A549 (cell line): ENCODE measurements at regions not wholly inside any gene's neighbourhood (a gene's known extent, or its start where the extent isn't known, plus 50 kb on each side); places are given as distances from the start of the nearest gene placed in this dataset.

Source experiments
- ATAC-seq, 2 experiments: fragments of 200-7000 bp in 1 of 2; fragments of >200 bp in 1 of 2; cut with Nextera tagmentation in 1 of 2; cut with Tn5 transposase in 1 of 2; 3 replicates each; pipeline versions ENCODE4 v1.8.0 to v1.9.1; 2018 to 2020; ENCODE audit warnings: mild to moderate bottlenecking in 1 of 2, moderate library complexity in 1 of 2
- CTCF ChIA-PET: fragments of 300-600 bp; sonication (Branson Sonifier 250); formaldehyde crosslinking; extraction: SDS; loops from one replicate; lab custom pipeline; 2021; ENCODE audit warnings: antibody characterized with exemption, inconsistent platforms; lab: Yijun Ruan, JAX
- POLR2A ChIA-PET: fragments of 350-600 bp; formaldehyde crosslinking; extraction: SDS; loops from one replicate; lab custom pipeline; 2021; ENCODE audit warnings: antibody characterized with exemption, inconsistent platforms; lab: Yijun Ruan, JAX
- DNase-seq, 2 experiments: peaks; one replicate each; pipeline versions ENCODE4 v3.0.0 to v3.0.0-alpha.2; 2011 to 2016; ENCODE audit warnings: low read depth in 1 of 2, low spot score in 1 of 2
- FAIRE-seq: peaks from 2 replicates; lab custom pipeline; 2011; peaks lifted over from hg19 to GRCh38; lab: Jason Lieb, UNC
- H3K27ac ChIP-seq, 2 experiments: fragments of >200 bp; sonication (Bioruptor Twin); formaldehyde crosslinking; 3 replicates each; pipeline ENCODE4 v1.5.1; 2016 to 2017
- H3K4me1 ChIP-seq: fragments of >200 bp; sonication (Bioruptor Twin); formaldehyde crosslinking; 3 replicates; pipeline ENCODE4 v1.6.1; 2016
- H3K4me2 ChIP-seq: fragments of >200 bp; sonication (Bioruptor Twin); formaldehyde crosslinking; 3 replicates; pipeline ENCODE4 v1.6.1; 2016
- H3K4me3 ChIP-seq: fragments of >200 bp; sonication (Bioruptor Twin); formaldehyde crosslinking; 3 replicates; pipeline ENCODE4 v1.5.1; 2016
- H3K9me3 ChIP-seq: fragments of >200 bp; sonication (Bioruptor Twin); formaldehyde crosslinking; 3 replicates; pipeline ENCODE4 v1.6.1; 2016
- CBX2 ChIP-seq: fragments of 200-600 bp; sonication (generic); IDR thresholded peaks from 2 replicates; pipeline ENCODE4 v1.6.1; 2016; ENCODE audit warnings: low read depth, mild to moderate bottlenecking, borderline replicate concordance
- CBX8 ChIP-seq: fragments of 200-600 bp; sonication (generic); IDR thresholded peaks from 2 replicates; pipeline ENCODE4 v1.6.1; 2016
- CHD2 ChIP-seq: fragments of 150-350 bp; IDR thresholded peaks from 2 replicates; pipeline ENCODE4 v1.6.1; 2014; ENCODE audit warnings: low read length; ENCODE audit not compliant: partially characterized antibody
- CHD4 ChIP-seq: fragments of 200-600 bp; sonication (generic); IDR thresholded peaks from 2 replicates; pipeline ENCODE4 v1.6.1; 2016; ENCODE audit warnings: antibody characterized with exemption, mild to moderate bottlenecking, borderline replicate concordance
- EHF ChIP-seq: fragments of 250-450 bp; sonication (Bioruptor Pico); IDR thresholded peaks from 2 replicates; pipeline ENCODE4 v1.5.0; 2020; ENCODE audit warnings: mild to moderate bottlenecking
- EHMT2 ChIP-seq: fragments of 200-600 bp; sonication (generic); IDR thresholded peaks from 2 replicates; pipeline ENCODE4 v1.6.1; 2016; ENCODE audit warnings: antibody characterized with exemption, low read depth, mild to moderate bottlenecking, moderate library complexity
- ESRRA ChIP-seq: fragments of 150-350 bp; IDR thresholded peaks from 2 replicates; pipeline ENCODE4 v1.6.1; 2014; ENCODE audit warnings: mild to moderate bottlenecking, low read length, borderline replicate concordance
- HEYL ChIP-seq: fragments of 250-450 bp; sonication (Bioruptor Pico); IDR thresholded peaks from 2 replicates; pipeline ENCODE4 v1.8.0; 2021; ENCODE audit warnings: mild to moderate bottlenecking, moderate library complexity
- HOXB13 ChIP-seq: fragments of 250-450 bp; sonication (Bioruptor Pico); IDR thresholded peaks from 2 replicates; pipeline ENCODE4 v1.5.0; 2020; ENCODE audit warnings: low read depth, mild to moderate bottlenecking, moderate library complexity
- HOXB5 ChIP-seq: fragments of 250-450 bp; sonication (Bioruptor Pico); IDR thresholded peaks from 2 replicates; pipeline ENCODE4 v1.5.0; 2020; ENCODE audit warnings: mild to moderate bottlenecking, moderate library complexity
- JUN ChIP-seq, 2 experiments: fragments of >200 bp; sonication (Bioruptor Twin); formaldehyde crosslinking; IDR thresholded peaks; 2 replicates in 1 of 2; 3 replicates in 1 of 2; pipeline ENCODE4 v1.6.1; 2016 to 2017
- MAFK ChIP-seq: fragments of 450-650 bp; IDR thresholded peaks from 2 replicates; pipeline ENCODE4 v1.6.1; 2014; ENCODE audit not compliant: partially characterized antibody
- MAZ ChIP-seq: fragments of 150-350 bp; IDR thresholded peaks from 2 replicates; pipeline ENCODE4 v1.6.1; 2014; ENCODE audit warnings: antibody characterized with exemption, low read depth, low read length, borderline replicate concordance
- NR3C1 ChIP-seq: fragments of >200 bp; sonication (Bioruptor Twin); formaldehyde crosslinking; IDR thresholded peaks from 3 replicates; pipeline ENCODE4 v1.6.1; 2017
- PHF8 ChIP-seq: fragments of 200-600 bp; sonication (generic); IDR thresholded peaks from 2 replicates; pipeline ENCODE4 v1.6.1; 2016; ENCODE audit warnings: low read depth, mild to moderate bottlenecking, antibody characterized with exemption, moderate library complexity, borderline replicate concordance
- POLR2A ChIP-seq: IDR thresholded peaks from 2 replicates; pipeline ENCODE4 v1.6.1; 2012; ENCODE audit warnings: mild to moderate bottlenecking, low read length
- POLR2AphosphoS2 ChIP-seq: conservative IDR thresholded peaks from 2 replicates; pipeline ENCODE4 v1.6.1; 2012; ENCODE audit warnings: low read length, improper control_type of control experiment, inconsistent platforms
- RAD21 ChIP-seq, 2 experiments: fragments of >200 bp in 1 of 2; sonication (Bioruptor Twin) in 1 of 2; formaldehyde crosslinking in 1 of 2; IDR thresholded peaks in 1 of 2; conservative IDR thresholded peaks in 1 of 2; 2 replicates in 1 of 2; 3 replicates in 1 of 2; pipeline ENCODE4 v1.6.1; 2012 to 2018; ENCODE audit warnings: inconsistent platforms in 1 of 2
- RARB ChIP-seq: fragments of 250-450 bp; sonication (Bioruptor Pico); IDR thresholded peaks from 2 replicates; pipeline ENCODE4 v1.8.0; 2021; ENCODE audit warnings: mild to moderate bottlenecking, moderate library complexity
- SMC3 ChIP-seq: fragments of >200 bp; sonication (Bioruptor Twin); formaldehyde crosslinking; IDR thresholded peaks from 3 replicates; pipeline ENCODE4 v1.6.1; 2018; ENCODE audit warnings: inconsistent platforms
- TP53 ChIP-seq: fragments of 250-450 bp; sonication (Bioruptor Pico); IDR thresholded peaks from 2 replicates; pipeline ENCODE4 v1.5.0; 2021; ENCODE audit warnings: mild to moderate bottlenecking, moderate library complexity
- ZFP36 ChIP-seq: fragments of 450-650 bp; IDR thresholded peaks from 2 replicates; pipeline ENCODE4 v1.6.1; 2014; ENCODE audit warnings: borderline replicate concordance; ENCODE audit not compliant: partially characterized antibody
- WGBS: methylation state at CpG from one replicate; pipeline ENCODE4 v1.1.6; 2017; ENCODE audit errors: missing lambda C conversion rate; 5-methylcytosine and 5-hydroxymethylcytosine counted together
- TF ChIP-seq, protein P1 (sequence below): fragments of >200 bp; sonication (Bioruptor Twin); formaldehyde crosslinking; IDR thresholded peaks from 3 replicates; pipeline ENCODE4 v1.6.1; 2016
- TF ChIP-seq, protein P2 (sequence below): IDR thresholded peaks from 2 replicates; pipeline ENCODE4 v1.6.1; 2012
- TF ChIP-seq, protein P3 (sequence below): fragments of 250-450 bp; sonication (Bioruptor Pico); IDR thresholded peaks from 2 replicates; pipeline ENCODE4 v1.5.0; 2021; ENCODE audit warnings: mild to moderate bottlenecking, moderate library complexity, borderline replicate concordance
- TF ChIP-seq, protein P4 (sequence below): IDR thresholded peaks from 2 replicates; pipeline ENCODE4 v1.6.1; 2012; ENCODE audit warnings: low read depth, borderline replicate concordance
- TF ChIP-seq, protein P5 (sequence below): fragments of >200 bp; sonication (Bioruptor Twin); formaldehyde crosslinking; IDR thresholded peaks from 2 replicates; pipeline ENCODE4 v1.6.1; 2016
- TF ChIP-seq, protein P6 (sequence below): fragments of 250-450 bp; sonication (Bioruptor Pico); IDR thresholded peaks from 2 replicates; pipeline ENCODE4 v1.5.0; 2020; ENCODE audit warnings: low read depth, mild to moderate bottlenecking, moderate library complexity

DNA sequence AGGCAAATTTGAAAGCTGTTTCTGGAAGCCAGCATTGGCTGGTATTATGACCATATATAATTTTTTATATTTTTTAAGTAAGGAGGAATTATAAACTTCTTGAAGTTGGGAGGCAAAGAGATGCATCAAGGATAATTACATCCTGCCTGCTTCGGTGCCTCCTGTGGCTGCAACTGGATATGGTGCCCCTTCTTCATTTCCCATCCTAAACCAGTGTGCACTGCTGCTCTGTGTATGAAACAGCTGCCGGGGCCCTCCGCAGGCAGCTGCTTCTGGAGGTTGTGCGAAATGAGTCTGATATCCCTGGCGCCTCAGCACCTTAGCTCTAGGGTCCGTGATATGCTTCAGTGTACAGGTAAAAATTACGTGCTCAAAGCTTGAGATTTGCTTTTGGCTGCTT, 304.2 kb downstream of the ENC1 start:
- H3K4me3 ChIP-seq: no peak overlapping the region
- no peak overlapping the region for H3K27ac ChIP-seq
- ChIA-PET POLR2A (interaction anchor here (0.5 kb wide), 1 partner anchor 304 kb away, joined by 3 read pairs; the partner anchor contains the start of gene ENC1), CTCF (interaction anchor here (0.9 to 1.3 kb wide), 2 partner anchors 10 to 13 kb away, joined by 3 to 4 read pairs; no protein-coding TSS in a partner anchor)
- no peak for DNase-seq
- no peaks in the 10 kb centered on the region for H3K9me3 ChIP-seq
- TF ChIP-seq HOXB13 (CRISPR knock-in tag) (no peak), CBX8 (no peak), JUN (IDR thresholded peaks at IDR 0.05) (no peak), PHF8 (no peak), NR3C1 (no peak), EHMT2 (no peak), RAD21 (conservative IDR thresholded peaks at IDR 0.05 in 1 of 2, IDR thresholded peaks at IDR 0.05 in 1 of 2) (no peak), MAZ (no peak), MAFK (no peak), CHD4 (no peak), POLR2A (no peak), ESRRA (no peak)
- TF ChIP-seq, protein P1, sequence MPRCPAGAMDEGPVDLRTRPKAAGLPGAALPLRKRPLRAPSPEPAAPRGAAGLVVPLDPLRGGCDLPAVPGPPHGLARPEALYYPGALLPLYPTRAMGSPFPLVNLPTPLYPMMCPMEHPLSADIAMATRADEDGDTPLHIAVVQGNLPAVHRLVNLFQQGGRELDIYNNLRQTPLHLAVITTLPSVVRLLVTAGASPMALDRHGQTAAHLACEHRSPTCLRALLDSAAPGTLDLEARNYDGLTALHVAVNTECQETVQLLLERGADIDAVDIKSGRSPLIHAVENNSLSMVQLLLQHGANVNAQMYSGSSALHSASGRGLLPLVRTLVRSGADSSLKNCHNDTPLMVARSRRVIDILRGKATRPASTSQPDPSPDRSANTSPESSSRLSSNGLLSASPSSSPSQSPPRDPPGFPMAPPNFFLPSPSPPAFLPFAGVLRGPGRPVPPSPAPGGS: no peak
- TF ChIP-seq, protein P2, sequence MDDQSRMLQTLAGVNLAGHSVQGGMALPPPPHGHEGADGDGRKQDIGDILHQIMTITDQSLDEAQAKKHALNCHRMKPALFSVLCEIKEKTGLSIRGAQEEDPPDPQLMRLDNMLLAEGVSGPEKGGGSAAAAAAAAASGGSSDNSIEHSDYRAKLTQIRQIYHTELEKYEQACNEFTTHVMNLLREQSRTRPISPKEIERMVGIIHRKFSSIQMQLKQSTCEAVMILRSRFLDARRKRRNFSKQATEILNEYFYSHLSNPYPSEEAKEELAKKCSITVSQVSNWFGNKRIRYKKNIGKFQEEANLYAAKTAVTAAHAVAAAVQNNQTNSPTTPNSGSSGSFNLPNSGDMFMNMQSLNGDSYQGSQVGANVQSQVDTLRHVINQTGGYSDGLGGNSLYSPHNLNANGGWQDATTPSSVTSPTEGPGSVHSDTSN: no peak
- TF ChIP-seq, all 56 proteins: peak for 0
- H3K4me2 ChIP-seq: no peak overlapping the region
- ATAC-seq (peak; percentile 59 to 66; a peak in 3 of 6 replicates), FAIRE-seq (no peak)
- H3K4me1 ChIP-seq: no peaks in the 10 kb centered on the region
- 76% methylated on average over 7 of the region's 7 CpGs for WGBS

DNA sequence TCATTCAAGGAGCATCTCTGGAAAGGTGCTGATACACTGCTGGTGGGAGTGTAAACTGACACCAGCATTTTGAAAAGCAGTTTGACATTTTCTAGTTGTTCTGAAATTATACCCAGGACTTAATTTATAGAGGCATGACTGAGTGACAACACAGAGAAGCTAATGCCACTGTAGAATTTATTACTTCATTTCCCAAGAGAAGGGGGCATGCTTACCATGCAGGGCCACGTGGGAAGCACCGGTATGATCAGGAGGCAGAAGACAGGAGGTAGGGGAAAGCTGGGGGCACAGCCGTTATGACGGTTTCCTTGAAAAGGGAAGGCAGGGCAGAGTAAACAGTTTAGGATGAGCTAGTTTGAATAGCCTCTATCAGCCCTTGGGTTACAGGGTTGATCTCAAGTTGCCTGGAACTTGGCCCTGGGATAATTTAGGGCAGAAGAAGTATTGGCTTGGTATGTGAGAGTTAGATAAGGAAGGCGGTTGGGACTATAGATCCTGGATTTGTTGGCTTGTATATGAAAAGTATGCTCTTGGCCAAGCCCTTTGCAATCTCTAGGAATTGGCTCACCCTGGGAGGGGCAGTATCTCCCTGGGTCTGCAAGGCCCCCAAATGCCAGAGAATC, 305.7 kb downstream of the ENC1 start:
- Histone ChIP-seq H3K9me3 (no peaks in the 10 kb centered on the region), H3K4me2 (no peak overlapping the region), H3K4me1 (no peaks in the 10 kb centered on the region)
- FAIRE-seq (no peak), DNase-seq (no peak), ATAC-seq (no peak)
- POLR2A ChIA-PET: no interaction called here
- CTCF ChIA-PET: interaction anchor here (0.9 to 1.4 kb wide), 2 partner anchors 24 to 583 kb away, joined by 3 to 5 read pairs; no protein-coding TSS in a partner anchor
- WGBS: 81% methylated on average over 5 of the region's 5 CpGs
- TF ChIP-seq EHMT2 (no peak), HOXB5 (CRISPR knock-in tag) (no peak), CBX2 (no peak), POLR2AphosphoS2 (no peak), RAD21 (conservative IDR thresholded peaks at IDR 0.05 in 1 of 2, IDR thresholded peaks at IDR 0.05 in 1 of 2) (no peak), NR3C1 (no peak), EHF (no peak), HOXB13 (CRISPR knock-in tag) (no peak), ZFP36 (no peak), MAZ (no peak), CHD2 (no peak), SMC3 (no peak), TP53 (CRISPR knock-in tag) (no peak), RARB (CRISPR knock-in tag) (no peak), HEYL (CRISPR knock-in tag) (no peak)
- TF ChIP-seq, protein P3, sequence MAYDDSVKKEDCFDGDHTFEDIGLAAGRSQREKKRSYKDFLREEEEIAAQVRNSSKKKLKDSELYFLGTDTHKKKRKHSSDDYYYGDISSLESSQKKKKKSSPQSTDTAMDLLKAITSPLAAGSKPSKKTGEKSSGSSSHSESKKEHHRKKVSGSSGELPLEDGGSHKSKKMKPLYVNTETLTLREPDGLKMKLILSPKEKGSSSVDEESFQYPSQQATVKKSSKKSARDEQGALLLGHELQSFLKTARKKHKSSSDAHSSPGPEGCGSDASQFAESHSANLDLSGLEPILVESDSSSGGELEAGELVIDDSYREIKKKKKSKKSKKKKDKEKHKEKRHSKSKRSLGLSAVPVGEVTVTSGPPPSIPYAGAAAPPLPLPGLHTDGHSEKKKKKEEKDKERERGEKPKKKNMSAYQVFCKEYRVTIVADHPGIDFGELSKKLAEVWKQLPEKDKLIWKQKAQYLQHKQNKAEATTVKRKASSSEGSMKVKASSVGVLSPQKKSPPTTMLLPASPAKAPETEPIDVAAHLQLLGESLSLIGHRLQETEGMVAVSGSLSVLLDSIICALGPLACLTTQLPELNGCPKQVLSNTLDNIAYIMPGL (CRISPR knock-in tag): no peak
- TF ChIP-seq, protein P4, sequence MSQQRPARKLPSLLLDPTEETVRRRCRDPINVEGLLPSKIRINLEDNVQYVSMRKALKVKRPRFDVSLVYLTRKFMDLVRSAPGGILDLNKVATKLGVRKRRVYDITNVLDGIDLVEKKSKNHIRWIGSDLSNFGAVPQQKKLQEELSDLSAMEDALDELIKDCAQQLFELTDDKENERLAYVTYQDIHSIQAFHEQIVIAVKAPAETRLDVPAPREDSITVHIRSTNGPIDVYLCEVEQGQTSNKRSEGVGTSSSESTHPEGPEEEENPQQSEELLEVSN: no peak
- TF ChIP-seq, protein P5, sequence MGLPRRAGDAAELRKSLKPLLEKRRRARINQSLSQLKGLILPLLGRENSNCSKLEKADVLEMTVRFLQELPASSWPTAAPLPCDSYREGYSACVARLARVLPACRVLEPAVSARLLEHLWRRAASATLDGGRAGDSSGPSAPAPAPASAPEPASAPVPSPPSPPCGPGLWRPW: no peak
- TF ChIP-seq, protein P6, sequence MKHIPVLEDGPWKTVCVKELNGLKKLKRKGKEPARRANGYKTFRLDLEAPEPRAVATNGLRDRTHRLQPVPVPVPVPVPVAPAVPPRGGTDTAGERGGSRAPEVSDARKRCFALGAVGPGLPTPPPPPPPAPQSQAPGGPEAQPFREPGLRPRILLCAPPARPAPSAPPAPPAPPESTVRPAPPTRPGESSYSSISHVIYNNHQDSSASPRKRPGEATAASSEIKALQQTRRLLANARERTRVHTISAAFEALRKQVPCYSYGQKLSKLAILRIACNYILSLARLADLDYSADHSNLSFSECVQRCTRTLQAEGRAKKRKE (CRISPR knock-in tag): no peak
- TF ChIP-seq, all 56 proteins: peak for 0
- Histone ChIP-seq H3K4me3 (no peak overlapping the region), H3K27ac (no peak overlapping the region)
